ENCODE measurements at regions not wholly inside any gene's neighbourhood (a gene's known extent, or its start where the extent isn't known, plus 50 kb on each side); places are given as distances from the start of the nearest gene placed in this dataset.

DNA sequence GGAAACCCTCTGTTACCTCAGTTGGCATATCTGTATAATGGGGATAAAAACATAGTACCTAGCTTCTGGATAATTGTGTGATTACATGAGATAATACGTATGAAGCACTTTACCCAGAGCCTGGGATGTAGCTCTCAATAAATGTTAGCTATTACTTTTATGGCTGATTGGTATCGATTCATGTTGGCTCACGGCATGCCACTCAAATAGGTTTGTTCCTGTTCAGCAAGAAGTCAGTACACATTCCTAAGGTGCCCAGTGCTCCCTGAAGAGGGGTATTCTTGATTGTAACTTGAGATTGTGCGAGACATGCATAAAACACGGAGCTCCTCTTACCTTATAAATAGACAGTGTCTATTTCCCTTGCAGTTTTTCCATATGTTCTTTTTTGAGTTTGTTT, 78.5 kb upstream of the GALNT2 start:
- FAIRE-seq (no peak), DNase-seq (ENCODE audit: low read depth in 1 of 2, low spot score in 1 of 2) (no peak), ATAC-seq (no peak)
- no peaks in the 10 kb centered on the region for H3K9me3 ChIP-seq
- no peak for TF ChIP-seq CBX2 (IDR thresholded peaks at IDR 0.05; ENCODE audit: borderline replicate concordance, low read depth)
- TF ChIP-seq CEBPB (IDR thresholded peaks at IDR 0.05) = no peak
- no peak for TF ChIP-seq FOSB (CRISPR knock-in tag; IDR thresholded peaks at IDR 0.05)
- TF ChIP-seq TFCP2L1 (CRISPR knock-in tag; IDR thresholded peaks at IDR 0.05) = no peak
- TF ChIP-seq ESRRA (IDR thresholded peaks at IDR 0.05; ENCODE audit: borderline replicate concordance, low read length) = no peak
- H3K4me3 ChIP-seq = no peak overlapping the region
- H3K4me1 ChIP-seq = peaks cover 3% of the 10 kb centered on the region; the same call in 1 of the 3 replicates
- ChIA-PET CTCF (interaction anchor here (0.7 kb wide), 1 partner anchor 85 kb away, joined by 3 read pairs; no protein-coding TSS in a partner anchor), POLR2A (no interaction called here)
- H3K4me2 ChIP-seq = no peak overlapping the region
- no peak overlapping the region for H3K27ac ChIP-seq
- 71% methylated on average over 5 of the region's 5 CpGs for WGBS (ENCODE audit: missing lambda C conversion rate)

GRCh38 chr1:229989591-229990248, 77.3 kb upstream of the GALNT2 start:
- H3K4me1 ChIP-seq = peaks cover 3% of the 10 kb centered on the region; the same call in 1 of the 3 replicates
- ChIA-PET POLR2A (no interaction called here), CTCF (interaction anchor here (1.4 kb wide), 1 partner anchor 120 kb away, joined by 3 read pairs; no protein-coding TSS in a partner anchor)
- H3K9me3 ChIP-seq = no peaks in the 10 kb centered on the region
- FAIRE-seq (no peak), DNase-seq (ENCODE audit: low read depth in 1 of 2, low spot score in 1 of 2) (no peak), ATAC-seq (no peak)
- no peak overlapping the region for H3K27ac ChIP-seq
- 65% methylated on average over 4 of the region's 4 CpGs for WGBS (ENCODE audit: missing lambda C conversion rate)
- no peak overlapping the region for H3K4me3 ChIP-seq
- TF ChIP-seq CHD2 (IDR thresholded peaks at IDR 0.05; ENCODE audit: low read length, partially characterized antibody) = no peak
- no peak for TF ChIP-seq CBX2 (IDR thresholded peaks at IDR 0.05; ENCODE audit: borderline replicate concordance, low read depth)
- TF ChIP-seq, protein P1, sequence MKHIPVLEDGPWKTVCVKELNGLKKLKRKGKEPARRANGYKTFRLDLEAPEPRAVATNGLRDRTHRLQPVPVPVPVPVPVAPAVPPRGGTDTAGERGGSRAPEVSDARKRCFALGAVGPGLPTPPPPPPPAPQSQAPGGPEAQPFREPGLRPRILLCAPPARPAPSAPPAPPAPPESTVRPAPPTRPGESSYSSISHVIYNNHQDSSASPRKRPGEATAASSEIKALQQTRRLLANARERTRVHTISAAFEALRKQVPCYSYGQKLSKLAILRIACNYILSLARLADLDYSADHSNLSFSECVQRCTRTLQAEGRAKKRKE (CRISPR knock-in tag; IDR thresholded peaks at IDR 0.05; ENCODE audit: low read depth) = no peak
- no peak for TF ChIP-seq HOXB5 (CRISPR knock-in tag; IDR thresholded peaks at IDR 0.05)
- TF ChIP-seq, protein P2, sequence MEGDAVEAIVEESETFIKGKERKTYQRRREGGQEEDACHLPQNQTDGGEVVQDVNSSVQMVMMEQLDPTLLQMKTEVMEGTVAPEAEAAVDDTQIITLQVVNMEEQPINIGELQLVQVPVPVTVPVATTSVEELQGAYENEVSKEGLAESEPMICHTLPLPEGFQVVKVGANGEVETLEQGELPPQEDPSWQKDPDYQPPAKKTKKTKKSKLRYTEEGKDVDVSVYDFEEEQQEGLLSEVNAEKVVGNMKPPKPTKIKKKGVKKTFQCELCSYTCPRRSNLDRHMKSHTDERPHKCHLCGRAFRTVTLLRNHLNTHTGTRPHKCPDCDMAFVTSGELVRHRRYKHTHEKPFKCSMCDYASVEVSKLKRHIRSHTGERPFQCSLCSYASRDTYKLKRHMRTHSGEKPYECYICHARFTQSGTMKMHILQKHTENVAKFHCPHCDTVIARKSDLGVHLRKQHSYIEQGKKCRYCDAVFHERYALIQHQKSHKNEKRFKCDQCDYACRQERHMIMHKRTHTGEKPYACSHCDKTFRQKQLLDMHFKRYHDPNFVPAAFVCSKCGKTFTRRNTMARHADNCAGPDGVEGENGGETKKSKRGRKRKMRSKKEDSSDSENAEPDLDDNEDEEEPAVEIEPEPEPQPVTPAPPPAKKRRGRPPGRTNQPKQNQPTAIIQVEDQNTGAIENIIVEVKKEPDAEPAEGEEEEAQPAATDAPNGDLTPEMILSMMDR (IDR thresholded peaks at IDR 0.05) = no peak
- no peak for TF ChIP-seq TFCP2L1 (CRISPR knock-in tag; IDR thresholded peaks at IDR 0.05)
- TF ChIP-seq PBX3 (IDR thresholded peaks at IDR 0.05) = no peak
- no peak for TF ChIP-seq ZFP36 (IDR thresholded peaks at IDR 0.05; ENCODE audit: borderline replicate concordance, partially characterized antibody)
- H3K4me2 ChIP-seq = no peak overlapping the region

DNA sequence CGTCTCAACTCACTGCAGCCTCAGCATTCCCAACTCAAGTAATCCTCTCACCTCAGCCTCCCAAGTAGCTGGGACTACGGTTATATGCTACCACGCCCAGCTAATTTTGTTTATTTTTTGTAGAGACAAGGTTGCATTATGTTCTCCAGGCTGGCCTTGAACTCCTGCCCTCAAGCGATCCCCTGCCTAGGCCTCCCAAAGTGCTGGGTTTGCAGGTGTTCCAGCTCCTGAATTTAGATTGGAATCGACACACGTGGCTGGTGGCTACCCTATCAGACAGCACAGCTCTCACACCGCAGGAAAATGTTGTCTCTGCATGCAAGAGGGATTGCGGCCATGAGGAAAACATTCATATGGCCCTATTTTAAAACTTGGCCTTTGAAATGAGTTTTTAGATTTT, 76.7 kb upstream of the GALNT2 start:
- CTCF ChIA-PET = interaction anchor here (1.4 kb wide), 1 partner anchor 120 kb away, joined by 3 read pairs; no protein-coding TSS in a partner anchor
- POLR2A ChIA-PET = no interaction called here
- Histone ChIP-seq H3K4me1 (peaks cover 3% of the 10 kb centered on the region; the same call in 1 of the 3 replicates), H3K9me3 (no peaks in the 10 kb centered on the region), H3K27ac (no peak overlapping the region), H3K4me2 (no peak overlapping the region), H3K4me3 (no peak overlapping the region)
- TF ChIP-seq SMC3 (IDR thresholded peaks at IDR 0.05) (no peak), MAFK (IDR thresholded peaks at IDR 0.05; ENCODE audit: partially characterized antibody) (no peak), MYC (IDR thresholded peaks at IDR 0.05; ENCODE audit: borderline replicate concordance, low read length) (no peak), HOXB13 (CRISPR knock-in tag; IDR thresholded peaks at IDR 0.05; ENCODE audit: low read depth) (no peak), MAX (IDR thresholded peaks at IDR 0.05) (no peak), TP53 (CRISPR knock-in tag; IDR thresholded peaks at IDR 0.05) (no peak), KDM5A (IDR thresholded peaks at IDR 0.05) (no peak), CBX8 (IDR thresholded peaks at IDR 0.05) (no peak), PBX3 (IDR thresholded peaks at IDR 0.05) (no peak), ZNF302 (CRISPR knock-in tag; IDR thresholded peaks at IDR 0.05) (no peak), PHF8 (IDR thresholded peaks at IDR 0.05; ENCODE audit: borderline replicate concordance, low read depth) (no peak)
- WGBS (ENCODE audit: missing lambda C conversion rate) = 77% methylated on average over 8 of the region's 8 CpGs
- FAIRE-seq (no peak), ATAC-seq (no peak), DNase-seq (ENCODE audit: low read depth in 1 of 2, low spot score in 1 of 2) (no peak)
